GM21423 (cell line): ENCODE measurements at regions not wholly inside any gene's neighbourhood (a gene's known extent, or its start where the extent isn't known, plus 50 kb on each side); places are given as distances from the start of the nearest gene placed in this dataset.

Experiments used
- ATAC-seq: cut with Tn5 transposase; IDR thresholded peaks from one replicate; pipeline ENCODE4 v1.9.1; 2021; ENCODE audit warnings: mild to moderate bottlenecking, moderate library complexity; ENCODE audit not compliant: unreplicated experiment

- ATAC-seq = no peak
Measured at GRCh38 chr6:22010102-22010501, 286.7 kb downstream of the PRL start.

GRCh38 chr6:22015216-22015615 is 281.6 kb downstream of the PRL start:
- ATAC-seq = no peak

GRCh38 chr6:22015944-22016343 is 280.9 kb downstream of the PRL start:
- ATAC-seq = no peak

- no peak for ATAC-seq
Measured at GRCh38 chr6:22017272-22017671, 279.6 kb downstream of the PRL start.

GRCh38 chr6:22017766-22018165 is 279.1 kb downstream of the PRL start:
- no peak for ATAC-seq

GRCh38 chr6:22019857-22020256 is 277.0 kb downstream of the PRL start:
- ATAC-seq = no peak

- ATAC-seq = no peak
Measured at GRCh38 chr6:22020299-22021003, 276.4 kb downstream of the PRL start.

GRCh38 chr6:22021966-22022365 is 274.9 kb downstream of the PRL start:
- ATAC-seq = no peak

GRCh38 chr6:22023937-22024336 is 272.9 kb downstream of the PRL start:
- ATAC-seq = no peak

- peak; percentile 30 for ATAC-seq
Measured at GRCh38 chr6:22024973-22025467, 271.8 kb downstream of the PRL start.

- peak; percentile 59 for ATAC-seq
Measured at GRCh38 chr6:22025468-22026163, 271.2 kb downstream of the PRL start.

- ATAC-seq = no peak
Measured at GRCh38 chr6:22026164-22026678, 270.6 kb downstream of the PRL start.

- no peak for ATAC-seq
Measured at GRCh38 chr6:22027040-22027725, 269.7 kb downstream of the PRL start.

- no peak for ATAC-seq
Measured at GRCh38 chr6:22028403-22029090, 268.3 kb downstream of the PRL start.

GRCh38 chr6:22029171-22029570 is 267.7 kb downstream of the PRL start:
- no peak for ATAC-seq

- ATAC-seq = no peak
Measured at GRCh38 chr6:22030730-22031619, 265.9 kb downstream of the PRL start.

GRCh38 chr6:22035690-22036089 is 261.1 kb downstream of the PRL start:
- no peak for ATAC-seq

GRCh38 chr6:22036275-22036674 is 260.6 kb downstream of the PRL start:
- ATAC-seq = peak; percentile 82

- no peak for ATAC-seq
Measured at GRCh38 chr6:22036699-22037098, 260.1 kb downstream of the PRL start.
